HG02571 (cell line): ENCODE measurements at regions not wholly inside any gene's neighbourhood (a gene's known extent, or its start where the extent isn't known, plus 50 kb on each side); places are given as distances from the start of the nearest gene placed in this dataset.
"Not testable (repeated sequence)": the region's sequence is repeated elsewhere in the genome, so short reads cannot be mapped to it uniquely, and the experiment has no call there.

ENCODE experiments used
- ATAC-seq: cut with Tn5 transposase; IDR thresholded peaks from one replicate; pipeline ENCODE4 v1.9.1; 2021; ENCODE audit warnings: mild to moderate bottlenecking, moderate library complexity; ENCODE audit not compliant: unreplicated experiment

- no peak for ATAC-seq
Measured at GRCh38 chr3:191518861-191519260, 57.9 kb downstream of the PYDC2 start.

- ATAC-seq: no peak
Measured at GRCh38 chr3:191521055-191521454, 60.1 kb downstream of the PYDC2 start.

- ATAC-seq: no peak
Measured at GRCh38 chr3:191523148-191523547, 62.2 kb downstream of the PYDC2 start.

- no peak for ATAC-seq
Measured at GRCh38 chr3:191528589-191528988, 67.6 kb downstream of the PYDC2 start.

- ATAC-seq: no peak
Measured at GRCh38 chr3:191529992-191530391, 69.0 kb downstream of the PYDC2 start.

GRCh38 chr3:191531434-191531972 lies 70.5 kb downstream of the PYDC2 start:
- ATAC-seq: no peak

- ATAC-seq: no peak
Measured at GRCh38 chr3:191543018-191543417, 82.1 kb downstream of the PYDC2 start.

GRCh38 chr3:191543897-191544296 lies 82.9 kb downstream of the PYDC2 start:
- no peak for ATAC-seq

- ATAC-seq: no peak
Measured at GRCh38 chr3:191549357-191549756, 88.4 kb downstream of the PYDC2 start.

GRCh38 chr3:191555037-191555436 lies 94.1 kb downstream of the PYDC2 start:
- ATAC-seq: no peak

- no peak for ATAC-seq
Measured at GRCh38 chr3:191557322-191557721, 96.4 kb downstream of the PYDC2 start.

- ATAC-seq: no peak
Measured at GRCh38 chr3:191563722-191564121, 102.8 kb downstream of the PYDC2 start.

- ATAC-seq: no peak
Measured at GRCh38 chr3:191566469-191566868, 105.5 kb downstream of the PYDC2 start.

- no peak for ATAC-seq
Measured at GRCh38 chr3:191568206-191568605, 107.2 kb downstream of the PYDC2 start.

GRCh38 chr3:191592105-191592504 lies 131.1 kb downstream of the PYDC2 start:
- ATAC-seq: no peak

GRCh38 chr3:191593486-191593885 lies 132.5 kb downstream of the PYDC2 start:
- ATAC-seq: no peak

- not testable (repeated sequence) for ATAC-seq
Measured at GRCh38 chr3:191615511-191615910, 154.5 kb downstream of the PYDC2 start.

- ATAC-seq: no peak
Measured at GRCh38 chr3:191624299-191624698, 163.3 kb downstream of the PYDC2 start.

- ATAC-seq: no peak
Measured at GRCh38 chr3:191627064-191627463, 166.1 kb downstream of the PYDC2 start.

- ATAC-seq: no peak
Measured at GRCh38 chr3:191628571-191628970, 167.6 kb downstream of the PYDC2 start.

- no peak for ATAC-seq
Measured at GRCh38 chr3:191631496-191631895, 170.5 kb downstream of the PYDC2 start.

- ATAC-seq: no peak
Measured at GRCh38 chr3:191634902-191635301, 173.9 kb downstream of the PYDC2 start.

- ATAC-seq: no peak
Measured at GRCh38 chr3:191637611-191638010, 176.6 kb downstream of the PYDC2 start.
